Caki2 (cell line): ENCODE measurements at regions not wholly inside any gene's neighbourhood (a gene's known extent, or its start where the extent isn't known, plus 50 kb on each side); places are given as distances from the start of the nearest gene placed in this dataset.
A peak's percentile ranks its signal among the peaks of the same experiment; 100 is the strongest.

Experiments used
- DNase-seq: peaks from one replicate; pipeline ENCODE4 v3.0.0-alpha.2; 2015; ENCODE audit warnings: low read depth
- in situ Hi-C: cut with HindIII; loops from 2 replicates; pipeline ENCODE4 v1.10.0; 2016; ENCODE audit warnings: low sequenced_read_pairs, low pct_unique_long_range_greater_than_20kb, mixed read lengths

DNA sequence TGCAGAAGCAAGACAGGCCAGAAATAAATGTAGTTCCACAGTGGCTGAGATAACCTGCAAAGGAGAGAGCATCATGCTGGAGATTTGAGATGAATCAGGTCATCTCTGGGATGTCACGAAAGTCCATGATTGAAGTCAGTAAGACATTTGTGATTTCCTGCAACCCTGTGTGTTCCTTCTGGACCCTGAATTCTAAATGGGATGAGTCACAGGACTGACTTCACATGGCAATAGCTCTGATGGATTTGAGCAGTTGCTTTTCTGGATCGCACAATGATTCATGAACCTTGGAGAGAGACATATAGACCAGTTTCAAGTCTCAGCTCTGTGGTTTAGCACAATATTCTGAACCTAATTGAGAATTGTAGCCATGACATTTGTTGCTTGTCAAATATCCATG lies 102.9 kb downstream of the TSN start:
- in situ Hi-C loops: no loop called here
- DNase-seq: no peak

DNA sequence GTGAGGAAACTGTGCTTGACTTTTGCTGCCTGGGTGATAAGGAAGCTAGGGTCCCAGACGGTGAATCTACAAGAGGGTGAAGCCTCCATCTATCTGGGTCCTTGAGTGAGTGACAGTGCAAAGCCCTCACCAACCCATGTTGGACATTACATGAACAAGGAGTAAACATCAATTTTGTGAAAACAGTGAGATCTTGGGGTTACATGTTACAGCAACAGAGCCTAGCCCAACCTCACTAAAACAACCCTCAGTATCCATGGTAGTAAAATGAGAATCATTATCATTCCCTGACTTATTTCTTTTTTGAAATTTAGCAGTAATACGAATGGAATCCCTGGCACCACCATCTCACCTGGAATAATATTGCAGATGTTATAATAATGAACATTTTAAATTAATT lies 103.4 kb downstream of the TSN start:
- in situ Hi-C loops: no loop called here
- no peak for DNase-seq

DNA sequence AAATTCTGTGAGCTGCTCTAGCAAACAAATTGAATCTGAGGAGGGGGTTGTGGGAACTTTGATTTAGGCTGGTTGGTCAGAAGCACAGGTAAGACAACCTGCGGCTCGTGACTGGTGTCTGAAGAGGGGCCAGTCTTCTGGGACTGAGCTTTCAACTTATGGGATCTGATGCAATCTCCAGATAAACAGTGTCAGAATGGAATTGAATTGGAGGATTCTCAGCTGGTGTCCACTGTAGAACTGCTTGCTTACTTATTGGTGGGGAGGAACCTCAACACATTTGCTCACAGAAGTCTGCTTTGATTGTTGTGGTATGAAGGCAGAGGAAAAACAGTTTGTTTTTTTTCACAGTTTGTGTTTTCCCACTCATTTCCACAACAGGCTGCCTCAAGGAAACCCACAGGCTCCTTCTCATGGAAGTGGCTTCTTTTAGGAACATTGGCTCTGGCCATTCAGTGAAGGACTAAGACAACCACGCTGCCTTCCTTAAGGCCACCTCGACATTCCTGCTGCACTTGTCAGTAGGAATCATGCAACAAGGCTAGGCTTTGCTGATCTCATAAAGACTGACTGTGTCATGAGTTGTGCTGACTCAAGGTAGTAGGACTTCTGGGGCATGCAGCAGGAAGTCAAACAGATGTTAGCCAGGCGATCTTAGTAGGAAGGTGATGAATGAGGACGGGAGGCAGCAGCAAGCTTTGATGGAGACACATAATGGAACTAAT lies 104.7 kb downstream of the TSN start:
- DNase-seq: peak; percentile 26
- in situ Hi-C loops: no loop called here

DNA sequence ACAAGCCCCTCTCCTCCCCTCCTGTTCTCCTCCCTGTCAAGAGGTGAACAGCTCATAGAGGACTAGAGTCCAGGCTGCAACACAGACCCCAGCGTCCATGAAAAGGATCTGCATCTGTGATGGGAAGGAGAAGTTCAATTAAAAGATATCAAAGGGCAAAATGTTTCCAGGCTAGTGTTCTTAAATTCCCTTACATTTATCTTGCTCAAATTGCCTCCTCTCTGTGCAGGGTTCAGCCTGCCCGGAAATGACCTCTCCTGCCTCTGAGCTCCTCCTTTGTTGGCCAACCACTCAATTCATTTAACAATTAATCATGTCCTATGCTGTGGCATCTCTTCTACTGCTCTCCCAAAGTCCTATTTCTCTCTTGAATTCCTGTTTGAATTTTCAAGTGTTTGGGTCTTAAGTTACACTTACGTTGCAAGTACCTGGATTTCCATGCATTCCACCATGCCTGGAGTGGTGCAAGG lies 105.3 kb downstream of the TSN start:
- DNase-seq: no peak
- in situ Hi-C loops: no loop called here

DNA sequence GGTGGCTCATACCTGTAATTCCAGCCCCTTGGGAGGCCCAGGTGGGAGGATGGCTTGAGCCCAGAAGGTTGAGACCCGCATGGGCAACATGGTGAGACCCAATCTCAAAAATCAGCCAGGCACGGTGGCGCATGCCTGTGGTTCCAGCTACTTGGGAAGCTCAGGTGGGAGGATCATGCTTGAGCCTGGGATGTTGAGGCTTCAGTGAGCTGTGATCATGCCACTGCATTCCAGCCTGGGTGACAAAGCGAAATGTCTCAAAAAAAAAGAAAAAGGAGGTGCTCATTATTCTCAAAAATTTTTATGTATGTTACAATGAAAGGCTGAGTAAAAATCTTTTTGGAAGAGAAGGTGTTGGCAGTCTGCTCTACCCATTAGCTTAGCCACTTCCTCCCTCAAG lies 106.8 kb downstream of the TSN start:
- DNase-seq: no peak
- in situ Hi-C loops: no loop called here

DNA sequence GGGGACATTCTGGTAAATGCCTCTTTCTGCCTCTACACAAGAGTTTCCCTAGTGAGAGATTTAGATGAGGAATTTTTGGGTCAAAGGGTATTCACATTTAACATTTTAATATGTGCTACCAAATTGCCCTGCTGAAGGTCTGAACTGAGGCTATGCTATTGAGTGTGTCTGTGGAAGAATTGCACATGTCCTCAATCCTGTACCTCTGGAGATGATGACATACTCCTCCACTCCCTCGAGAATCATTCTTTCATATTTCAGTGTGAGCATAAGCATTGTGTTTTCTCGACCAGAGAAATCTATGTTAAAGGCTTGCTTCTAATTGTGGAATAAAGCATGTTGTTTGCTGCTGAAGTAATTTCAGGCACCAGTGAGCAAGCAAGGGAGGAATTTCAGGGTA lies 110.5 kb downstream of the TSN start:
- DNase-seq: no peak

DNA sequence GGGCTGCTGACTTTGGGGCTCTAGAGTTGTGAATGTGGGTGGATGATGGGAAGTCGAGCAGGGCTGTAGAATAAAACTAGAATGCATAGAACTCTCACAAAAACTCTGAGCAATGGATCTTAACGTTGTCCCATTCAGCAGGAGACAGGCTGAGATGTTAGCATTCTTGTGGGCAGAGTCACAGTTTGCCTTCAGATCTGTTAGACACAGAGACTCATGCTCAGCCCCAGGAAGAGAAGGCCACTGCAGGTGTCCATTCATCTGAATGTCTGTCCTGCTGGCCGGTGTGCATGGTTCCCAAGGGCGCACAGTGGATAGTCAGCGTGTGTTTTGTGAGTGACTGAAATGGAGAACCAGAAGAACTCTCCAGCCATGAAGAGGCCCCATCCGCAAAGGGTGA lies 111.3 kb downstream of the TSN start:
- DNase-seq: no peak
- in situ Hi-C loops: no loop called here

More for the DNA sequence above, 110.5 kb downstream of the TSN start:
- in situ Hi-C loops: no loop called here

DNA sequence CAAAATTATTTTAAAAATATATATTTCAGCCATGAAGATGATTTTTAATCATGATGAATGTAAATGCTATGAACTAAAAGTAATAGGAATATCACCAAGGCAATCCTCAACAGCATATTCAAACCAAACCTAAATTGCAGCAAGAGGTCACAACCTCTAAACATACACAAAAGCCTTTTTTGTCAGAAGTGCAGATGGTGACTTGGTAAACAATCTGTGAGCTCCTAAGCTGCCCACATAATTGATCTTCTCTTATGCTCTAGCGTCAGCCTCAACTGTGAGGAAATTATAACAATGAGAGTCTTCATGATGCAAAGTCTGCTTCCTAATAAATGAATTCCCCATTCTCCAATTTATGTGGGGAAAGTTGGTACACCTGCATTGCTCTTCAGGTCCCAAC lies 113.2 kb downstream of the TSN start:
- in situ Hi-C loops: no loop called here
- no peak for DNase-seq

DNA sequence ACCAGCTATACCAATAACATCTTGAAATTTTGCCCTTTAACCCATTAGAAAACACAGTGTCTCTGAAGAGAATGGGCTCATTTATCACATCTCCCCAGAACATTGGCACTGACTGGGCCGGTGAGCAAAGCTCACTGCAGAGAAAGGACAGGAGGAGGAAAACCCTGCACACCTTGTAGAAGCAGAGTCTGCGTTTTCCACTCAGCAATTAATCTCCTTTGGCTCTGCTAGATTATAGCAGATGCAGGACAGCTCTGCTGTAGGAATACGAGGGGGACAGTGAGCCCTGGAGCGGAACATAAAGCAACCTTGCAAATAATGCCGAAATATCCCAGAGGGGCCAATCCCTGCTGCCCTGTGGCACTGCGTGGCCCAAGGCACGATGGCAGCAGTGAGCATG lies 113.9 kb downstream of the TSN start:
- in situ Hi-C loops: no loop called here

DNA sequence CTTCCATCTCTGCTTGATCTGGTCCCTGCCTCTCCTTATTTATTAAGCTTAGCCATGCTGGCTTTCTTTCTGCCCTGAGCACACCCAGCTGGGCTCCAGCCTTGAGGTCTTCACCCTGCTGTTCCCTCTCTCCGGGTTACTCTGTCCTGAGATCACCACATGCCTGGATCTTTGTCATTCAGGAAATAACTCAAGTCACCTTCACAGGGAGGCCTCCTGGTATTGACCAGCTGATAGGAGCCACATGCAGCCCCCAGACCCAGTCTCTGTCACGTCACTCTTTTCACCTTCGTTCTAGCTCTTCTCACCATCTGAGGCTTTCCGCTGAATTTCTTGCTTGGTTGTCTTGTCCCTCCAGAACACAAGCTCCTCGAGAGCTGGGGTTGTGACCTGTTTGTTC lies 114.4 kb downstream of the TSN start:
- DNase-seq: no peak
- in situ Hi-C loops: no loop called here

More for the DNA sequence above, 113.9 kb downstream of the TSN start:
- DNase-seq: no peak

DNA sequence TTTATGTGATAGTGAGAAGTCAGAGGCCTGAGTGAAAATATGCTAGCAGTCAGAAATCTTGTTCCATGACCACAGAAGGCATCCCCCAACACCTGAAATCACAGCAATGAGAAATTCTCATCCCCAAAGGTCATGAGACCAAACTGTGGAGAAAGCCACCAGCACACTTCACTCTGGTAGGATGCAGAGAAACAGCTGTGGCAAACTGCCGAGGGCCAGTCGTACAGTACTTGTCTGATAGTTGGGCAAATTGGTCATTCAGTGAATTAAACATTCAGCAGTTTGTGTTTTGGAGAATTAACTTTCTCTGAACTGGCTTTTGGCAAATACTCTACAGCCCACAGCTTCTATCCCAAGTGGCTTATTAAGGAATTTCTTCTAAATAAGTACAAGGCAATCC lies 117.2 kb downstream of the TSN start:
- in situ Hi-C loops: no loop called here
- DNase-seq: no peak

DNA sequence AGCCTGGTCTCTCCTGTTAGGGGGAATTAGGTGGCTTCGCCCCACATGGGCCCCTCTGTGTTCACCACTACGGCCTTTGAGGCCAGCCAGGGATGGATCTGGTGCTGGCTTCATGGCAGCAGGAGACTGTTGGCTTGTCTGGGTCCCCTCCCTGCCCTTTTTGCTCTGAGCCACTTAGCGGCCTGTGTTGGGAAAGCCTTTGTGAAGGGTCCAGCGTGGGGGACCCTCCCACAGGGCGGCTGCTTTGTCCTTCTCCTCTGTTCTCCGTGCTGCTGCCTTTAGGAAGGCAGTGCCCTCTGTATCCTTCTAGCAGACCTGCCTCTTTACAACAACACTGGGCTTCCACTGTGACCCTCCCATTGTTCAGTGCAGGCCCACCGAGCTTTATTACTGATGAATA lies 118.4 kb downstream of the TSN start:
- DNase-seq: no peak
- in situ Hi-C loops: no loop called here

DNA sequence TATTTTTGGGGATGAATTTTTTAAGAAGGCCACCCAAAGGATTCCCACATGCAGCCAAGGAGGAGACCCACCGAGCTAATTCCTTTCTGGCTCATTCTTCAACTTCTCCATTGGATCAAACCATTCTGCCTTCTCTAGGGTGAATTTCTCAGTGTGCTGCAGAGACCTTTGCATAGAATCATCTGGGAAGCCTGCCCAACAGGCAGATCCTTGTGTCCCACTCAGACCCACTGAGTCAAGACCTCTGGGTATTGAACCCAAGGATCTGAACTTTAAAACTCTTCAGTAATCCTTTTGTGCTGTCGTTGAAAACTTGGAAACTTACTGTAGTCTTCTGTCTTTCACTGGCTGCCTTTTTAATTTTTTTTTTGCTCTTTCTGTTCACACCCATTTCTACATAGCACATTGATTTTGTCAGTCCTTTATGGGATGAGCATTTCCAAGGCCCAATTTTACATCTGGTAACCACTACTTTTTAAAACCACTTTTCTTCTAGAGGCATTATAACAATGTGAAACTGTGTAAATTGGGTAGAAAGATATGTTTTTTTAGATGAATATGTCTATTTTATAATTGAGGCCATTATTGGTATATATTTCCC lies 120.2 kb downstream of the TSN start:
- DNase-seq: no peak
- in situ Hi-C loops: no loop called here

DNA sequence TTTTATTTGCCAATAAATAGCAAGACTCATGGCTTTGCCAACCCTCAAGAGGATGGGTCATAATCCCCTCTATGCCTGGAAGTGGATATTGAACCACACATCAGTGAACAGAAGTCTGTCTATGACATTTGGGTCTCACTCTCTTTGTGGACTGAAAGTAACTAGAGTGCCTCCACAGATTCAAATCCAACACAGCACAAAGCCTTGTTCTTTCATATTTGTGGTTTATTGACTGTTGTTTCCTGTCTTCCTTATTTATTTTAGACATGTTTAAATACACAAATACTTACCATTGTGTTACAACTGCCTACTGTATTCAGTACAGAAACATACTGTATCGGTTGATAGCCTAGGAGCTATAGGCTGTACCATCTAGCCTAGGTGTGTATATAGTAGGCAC lies 121.9 kb downstream of the TSN start:
- in situ Hi-C loops: no loop called here
- DNase-seq: no peak

DNA sequence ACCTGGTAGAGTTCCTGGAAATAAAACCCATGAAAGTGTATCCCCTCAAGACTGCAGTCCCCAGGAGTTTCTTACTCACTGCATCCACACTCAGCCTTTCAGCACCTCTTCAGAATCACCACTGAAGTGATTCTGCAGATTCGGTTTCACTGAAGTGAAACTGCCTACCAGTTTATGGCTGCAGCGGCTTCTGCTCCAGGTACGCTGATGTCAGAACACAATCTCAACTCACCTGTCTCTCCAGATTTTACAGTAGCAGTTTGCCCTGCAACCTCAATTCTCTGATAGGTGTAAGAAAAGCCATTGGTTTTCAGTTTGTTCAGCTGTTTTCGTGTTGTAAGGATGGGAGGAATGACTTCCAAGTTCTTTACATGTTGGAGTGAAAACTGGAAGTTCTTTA lies 124.8 kb downstream of the TSN start:
- in situ Hi-C loops: no loop called here
- no peak for DNase-seq

DNA sequence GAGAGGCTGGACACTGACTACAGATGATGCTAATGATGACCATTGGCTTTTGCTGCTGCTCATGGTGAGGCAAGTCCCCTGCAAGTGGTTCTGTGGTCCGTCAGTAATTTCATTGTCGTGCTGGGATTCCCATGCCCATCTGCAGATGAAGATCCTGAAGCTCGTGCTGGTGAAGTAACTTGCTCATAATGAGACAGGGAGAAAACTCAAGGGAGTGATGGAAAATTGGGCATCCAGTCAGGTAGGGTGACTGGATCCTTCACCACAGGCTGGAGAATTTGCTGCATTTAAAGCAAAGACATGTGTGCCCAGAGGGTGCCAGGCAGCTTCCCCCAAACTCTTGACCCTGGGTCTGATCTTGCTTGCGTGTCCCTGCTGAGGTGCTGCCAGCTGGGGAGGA lies 125.6 kb downstream of the TSN start:
- in situ Hi-C loops: no loop called here
- no peak for DNase-seq

DNA sequence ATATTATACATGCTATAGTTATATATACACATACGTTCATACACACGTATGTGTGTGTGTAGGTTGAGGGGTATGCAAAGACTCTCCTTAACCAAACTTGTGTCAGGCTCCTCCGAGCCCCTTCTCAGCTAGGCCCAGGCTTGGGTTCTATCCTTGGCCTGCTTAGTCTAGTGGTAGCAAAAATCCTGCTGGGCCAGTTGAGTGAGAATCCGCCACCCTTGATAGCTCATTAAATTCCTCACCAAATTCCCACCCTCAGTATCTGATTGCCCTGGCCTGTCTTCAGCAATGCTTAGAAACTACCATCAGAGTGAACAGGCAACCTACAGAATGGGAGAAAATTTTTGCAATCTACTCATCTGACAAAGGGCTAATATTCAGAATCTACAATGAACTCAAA lies 126.5 kb downstream of the TSN start:
- DNase-seq: no peak
- in situ Hi-C loops: no loop called here

DNA sequence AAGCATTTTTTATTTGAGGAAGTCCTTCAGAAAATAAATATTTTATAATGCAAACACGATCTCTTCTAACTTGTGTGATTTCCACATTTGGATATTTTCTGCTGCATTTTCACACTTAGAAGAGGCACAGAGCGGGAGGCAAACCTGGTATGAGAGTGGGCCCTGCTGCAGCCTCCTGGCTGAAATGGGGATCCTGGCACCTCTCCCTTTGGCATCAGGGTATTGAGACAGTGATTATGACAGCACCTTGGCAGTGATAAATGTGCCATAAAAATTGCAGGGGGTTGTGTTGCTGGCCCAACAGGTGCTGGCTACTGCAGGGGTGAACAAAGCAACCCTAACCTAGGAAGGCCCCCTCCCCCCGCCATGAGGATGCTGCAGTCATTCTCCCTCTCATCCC lies 128.6 kb downstream of the TSN start:
- no peak for DNase-seq

DNA sequence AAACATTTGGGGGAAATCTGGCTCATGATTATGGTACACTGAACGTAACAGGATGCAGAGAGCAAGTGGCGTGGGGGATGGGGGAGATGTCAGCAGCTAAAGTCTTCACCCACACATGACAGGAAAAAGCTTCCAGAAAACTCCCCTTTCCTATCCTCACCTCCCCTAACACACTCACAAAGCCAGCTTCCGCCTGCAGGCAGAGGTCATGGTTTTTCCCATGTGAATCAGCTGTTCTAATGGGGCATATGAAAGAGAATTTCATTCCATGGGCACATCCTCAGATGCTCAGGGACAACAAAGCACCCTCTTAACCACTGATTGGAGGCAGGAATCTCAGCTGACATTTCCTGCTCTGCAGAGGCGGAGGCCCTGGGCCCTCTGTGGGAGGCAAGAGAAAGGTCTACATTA lies 129.1 kb downstream of the TSN start:
- no peak for DNase-seq
- in situ Hi-C loops: no loop called here

More for the DNA sequence above, 128.6 kb downstream of the TSN start:
- in situ Hi-C loops: no loop called here

DNA sequence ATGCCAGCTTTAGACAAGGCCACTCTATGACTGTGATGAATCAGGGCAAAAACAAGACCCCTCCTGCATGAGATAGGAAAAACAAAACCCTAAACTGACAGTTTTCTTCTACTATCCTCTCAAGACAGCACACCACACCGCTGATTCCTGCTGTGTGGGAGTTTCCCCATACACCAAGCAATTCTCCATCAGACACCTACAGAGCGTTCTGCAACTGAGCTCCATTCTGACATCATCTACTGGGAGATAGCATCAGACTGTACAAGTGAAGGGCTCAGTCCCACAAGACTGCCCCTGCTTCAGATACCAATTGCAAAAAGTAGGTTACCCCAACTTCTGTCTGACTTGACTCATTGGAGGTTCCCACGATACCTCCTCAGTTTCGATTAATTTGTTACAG lies 130.6 kb downstream of the TSN start:
- in situ Hi-C loops: no loop called here
- DNase-seq: no peak
